Left renal cortex interstitium (tissue), 4 donors: ENCODE measurements at regions not wholly inside any gene's neighbourhood (a gene's known extent, or its start where the extent isn't known, plus 50 kb on each side); places are given as distances from the start of the nearest gene placed in this dataset.

Experiments
- DNase-seq, 4 donors: peaks; one replicate each; pipeline ENCODE4 v3.0.0-alpha.2; 2013; ENCODE audit warnings: low read depth in 4 of 4, low spot score in 2 of 4, missing footprints in 1 of 4

DNA sequence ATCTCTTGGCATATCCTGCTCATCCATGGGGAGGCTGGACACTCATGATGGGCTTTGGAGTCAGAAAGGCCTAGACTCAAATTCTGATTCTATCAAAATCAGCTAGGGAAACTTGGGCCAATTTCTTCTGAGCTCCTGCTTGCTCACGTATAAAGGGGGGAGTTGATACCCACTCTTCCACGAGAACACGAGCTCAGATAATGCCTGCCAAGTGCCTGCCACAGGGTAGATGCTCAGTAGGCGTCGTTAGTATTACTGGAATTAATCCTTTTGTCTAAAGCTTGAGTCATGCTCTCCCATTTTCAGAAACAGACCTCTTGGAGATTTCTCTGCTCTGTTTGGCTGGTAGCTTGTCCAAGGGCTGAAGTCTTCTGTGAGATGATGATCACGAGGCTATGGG lies 238.3 kb upstream of the MVB12B start:
- no peak for DNase-seq

DNA sequence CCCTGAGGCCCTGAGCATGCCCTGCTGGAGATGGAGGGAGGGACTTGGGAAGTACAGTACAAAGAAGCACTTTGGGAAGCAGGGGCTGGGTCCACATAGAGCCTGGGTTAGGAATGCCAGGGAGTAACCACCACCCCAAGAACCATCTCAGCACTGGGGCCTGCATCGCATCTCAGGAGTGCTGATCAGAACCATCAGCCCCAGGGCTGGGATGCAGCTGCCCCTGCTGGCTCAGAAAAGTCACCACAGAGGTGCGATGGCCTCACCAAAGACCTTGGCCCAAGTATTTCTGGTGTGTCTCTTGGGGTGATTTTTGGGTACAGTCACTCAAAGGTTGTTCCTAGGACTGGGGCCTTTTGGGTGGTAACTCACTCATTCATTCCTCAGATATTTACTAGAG lies 236.8 kb upstream of the MVB12B start:
- DNase-seq = no peak

DNA sequence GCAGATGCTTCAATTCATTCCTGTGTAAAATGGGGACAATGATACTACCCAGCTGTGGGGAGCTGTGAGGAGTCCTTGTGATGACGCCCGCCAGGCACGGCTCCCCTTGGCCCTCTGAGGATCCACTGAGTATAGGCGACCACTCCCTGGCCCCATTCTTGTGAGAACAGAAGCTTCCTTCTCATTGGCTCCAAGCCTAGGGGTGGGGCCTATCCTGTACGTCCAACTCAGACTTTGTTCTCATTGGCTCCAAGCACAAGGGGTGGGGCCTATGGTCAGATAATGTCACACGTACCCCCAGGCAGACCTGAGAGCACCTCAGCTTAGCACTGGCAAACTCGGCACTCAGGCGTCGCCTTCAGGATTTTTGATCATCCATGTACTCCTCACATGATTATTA lies 232.9 kb upstream of the MVB12B start:
- DNase-seq = no peak

DNA sequence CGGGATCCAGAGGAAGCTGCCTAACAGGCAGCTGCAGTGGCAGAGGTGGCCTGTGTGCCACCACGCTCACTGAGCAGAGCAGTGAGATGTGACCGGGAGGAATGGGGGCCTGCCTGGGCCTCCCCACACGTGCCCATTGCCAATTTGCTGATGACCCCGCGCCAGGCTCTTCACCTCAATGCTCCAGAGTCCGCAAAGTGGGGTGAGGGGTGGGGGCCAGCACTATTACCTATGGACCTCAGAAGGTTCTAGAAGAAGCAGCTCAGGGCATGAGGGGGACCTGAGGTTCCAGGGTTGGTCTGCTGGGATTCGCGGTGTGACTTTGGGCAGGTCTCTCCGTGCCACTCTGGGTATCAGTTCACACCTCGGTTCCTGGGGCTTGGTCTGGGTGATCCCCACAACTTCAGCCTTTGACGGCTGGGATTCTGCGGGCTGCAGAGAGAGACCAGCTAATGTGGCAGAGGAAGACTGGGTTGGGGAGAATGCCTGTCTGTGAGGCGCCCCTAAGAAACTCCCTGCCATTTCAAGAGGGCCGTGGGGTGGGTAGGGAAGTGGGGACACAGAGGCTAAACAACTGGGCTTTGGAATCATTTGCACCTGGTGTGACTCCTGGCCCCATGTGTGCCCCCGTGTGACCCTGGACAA lies 231.0 kb upstream of the MVB12B start:
- no peak for DNase-seq

DNA sequence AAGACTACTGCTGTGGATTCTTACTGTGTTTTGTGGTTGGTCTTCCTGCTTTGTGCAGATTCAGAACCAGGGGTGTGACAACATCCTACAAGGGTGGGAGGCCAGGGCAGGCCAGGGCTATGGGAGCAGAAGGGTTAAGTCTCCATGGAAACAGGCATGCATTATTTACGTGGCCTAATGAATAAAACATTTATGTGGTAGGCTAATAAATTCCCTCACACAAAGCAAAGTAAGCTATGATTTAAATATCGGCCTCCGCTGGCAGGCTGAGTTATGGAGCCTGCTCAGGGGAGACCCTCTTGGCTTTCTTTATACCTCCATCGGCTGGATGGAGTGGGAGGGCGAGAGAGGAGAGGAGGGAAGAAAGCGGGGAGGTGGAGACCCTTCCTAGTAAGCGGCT lies 230.3 kb upstream of the MVB12B start:
- peak in 1 of 4 donors; percentile 6 for DNase-seq

DNA sequence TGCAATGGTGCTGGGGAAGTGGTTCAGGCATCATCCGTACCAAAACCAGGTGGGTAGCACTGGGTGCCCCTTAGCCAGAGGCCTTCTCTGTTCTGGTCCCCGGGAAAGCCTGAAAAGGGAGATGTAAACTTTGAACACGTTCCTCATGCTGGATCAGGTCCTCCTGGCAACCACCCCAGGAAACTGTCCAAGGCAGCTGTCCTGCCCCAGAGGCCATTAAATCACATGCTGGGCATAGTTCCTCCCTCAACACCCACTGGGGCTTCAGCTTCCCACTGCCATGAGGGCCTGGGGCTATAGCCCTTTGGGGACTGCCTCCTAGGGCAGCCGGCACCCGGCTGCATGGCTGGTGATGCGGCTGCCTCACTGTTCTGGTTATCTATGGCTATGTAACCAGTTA lies 228.9 kb upstream of the MVB12B start:
- DNase-seq = no peak

DNA sequence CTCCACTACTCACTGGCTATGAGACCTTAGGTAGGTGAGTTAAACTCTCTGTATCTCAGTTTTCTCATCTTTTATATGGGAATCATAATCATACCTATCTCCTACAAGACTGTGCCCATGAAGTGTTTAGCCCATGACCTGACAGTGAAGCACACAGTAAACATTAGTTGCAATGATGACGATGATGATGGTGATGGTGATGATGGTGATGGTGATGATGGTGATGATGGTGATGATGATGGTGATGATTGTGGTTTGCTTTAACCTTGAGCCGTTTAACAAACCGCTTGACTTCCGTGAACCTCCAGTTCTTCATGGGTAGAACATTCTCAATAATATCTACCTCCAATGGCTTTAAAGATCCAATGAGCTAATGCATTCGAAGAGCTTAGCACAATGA lies 220.2 kb upstream of the MVB12B start:
- no peak for DNase-seq

DNA sequence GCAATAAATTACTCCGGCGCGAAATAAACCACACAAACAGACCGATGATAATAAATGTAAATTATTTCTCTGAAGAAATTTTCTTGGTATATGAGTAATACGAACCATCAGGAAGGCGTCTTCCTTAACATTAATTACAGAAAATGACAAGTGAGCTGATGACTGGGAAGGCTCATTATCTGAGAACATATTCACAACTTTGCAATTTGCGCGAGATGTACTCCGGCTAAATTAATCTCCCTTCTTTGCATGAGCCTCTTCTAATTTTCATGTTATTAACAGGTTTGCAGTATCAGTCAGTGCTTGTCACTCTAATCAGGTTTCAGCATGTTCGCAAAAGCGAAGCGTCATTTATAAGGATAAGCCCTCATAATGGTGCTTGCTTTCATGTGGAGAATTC lies 218.9 kb upstream of the MVB12B start:
- DNase-seq = no peak

DNA sequence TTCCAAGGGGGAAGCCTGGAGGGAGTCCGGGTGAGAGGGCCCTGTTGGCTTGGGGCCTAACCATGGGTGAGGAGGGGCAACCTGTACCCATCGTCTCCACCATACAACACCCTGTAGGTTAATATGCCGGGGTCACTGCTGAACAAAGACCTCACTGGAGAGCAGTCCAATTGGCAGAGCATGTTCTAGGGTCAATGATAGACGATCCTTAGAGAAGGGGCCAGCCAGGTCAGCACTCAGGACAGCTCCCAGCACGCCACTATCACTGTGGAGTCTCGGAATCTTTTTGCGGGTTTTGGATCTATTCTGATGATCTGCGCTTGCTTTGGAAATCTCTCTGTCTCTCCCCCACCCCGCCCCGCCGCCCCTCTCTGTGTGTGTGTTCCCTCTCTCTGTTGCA lies 218.4 kb upstream of the MVB12B start:
- DNase-seq = peak in 1 of 4 donors; percentile 8

DNA sequence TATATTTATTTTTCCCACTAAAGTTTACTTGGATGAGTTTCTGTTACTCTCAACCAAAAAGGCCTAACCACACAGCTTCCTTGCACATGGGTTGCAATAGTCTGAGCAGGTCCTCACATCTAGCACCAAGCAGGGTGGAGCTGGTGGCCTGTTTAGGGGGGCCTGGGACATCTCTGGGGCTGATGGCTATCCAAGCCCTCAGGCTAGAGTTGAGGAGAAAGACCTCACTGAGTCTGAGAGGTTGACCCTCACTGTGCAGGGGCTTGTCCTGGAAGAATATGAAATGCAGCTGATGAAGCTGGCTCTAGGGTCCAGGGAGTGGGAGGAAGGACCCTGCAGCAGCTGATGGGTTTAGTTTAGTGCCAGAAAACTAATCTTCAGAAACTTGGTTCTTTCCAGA lies 217.1 kb upstream of the MVB12B start:
- no peak for DNase-seq

DNA sequence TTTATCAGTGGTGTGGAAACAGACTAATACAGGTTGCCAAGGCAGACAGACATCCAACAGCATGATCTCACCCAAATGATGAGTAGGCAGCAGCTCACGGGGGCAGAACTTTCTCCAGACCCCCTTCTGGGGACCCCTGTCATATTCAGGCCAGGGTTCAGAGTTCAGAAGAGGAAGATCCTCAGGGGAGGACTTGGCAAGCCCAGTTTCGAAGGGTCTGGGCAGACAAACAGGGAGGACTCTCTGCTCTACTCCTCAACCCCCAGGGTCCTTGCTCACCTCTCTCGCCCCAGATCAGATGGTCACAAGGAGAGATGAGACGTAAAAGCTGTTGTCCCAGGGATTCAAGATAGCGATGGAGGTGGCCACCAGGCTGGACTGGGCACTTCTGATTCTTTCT lies 215.1 kb upstream of the MVB12B start:
- DNase-seq = no peak

DNA sequence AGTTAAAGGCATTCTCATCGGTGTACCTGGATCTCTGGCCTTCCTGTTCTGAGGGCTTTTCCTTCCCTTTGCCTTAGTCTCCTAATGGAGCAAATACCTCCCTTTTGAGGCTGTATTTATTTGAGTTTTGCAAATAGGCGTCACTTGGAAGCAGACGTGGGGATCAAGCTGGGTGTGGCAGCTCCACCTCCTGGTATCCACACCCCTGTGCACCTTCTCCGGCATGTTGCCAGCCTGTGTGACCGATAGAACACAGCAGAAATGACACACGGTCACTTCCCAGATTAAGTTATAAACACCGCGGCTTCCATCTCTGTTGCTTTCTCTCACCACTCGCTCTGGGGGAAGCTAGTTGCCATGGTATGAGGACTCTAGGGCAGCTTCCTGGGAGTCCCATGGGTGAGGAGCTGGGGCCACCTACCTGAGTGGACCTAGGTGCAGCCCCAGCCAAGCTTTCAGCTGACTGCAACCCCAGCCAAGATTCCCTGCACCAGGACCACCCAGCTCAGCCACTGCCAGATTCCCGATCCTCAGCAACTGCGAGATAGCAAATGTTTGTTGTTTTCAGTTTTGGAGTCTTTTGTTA lies 214.4 kb upstream of the MVB12B start:
- DNase-seq = no peak

DNA sequence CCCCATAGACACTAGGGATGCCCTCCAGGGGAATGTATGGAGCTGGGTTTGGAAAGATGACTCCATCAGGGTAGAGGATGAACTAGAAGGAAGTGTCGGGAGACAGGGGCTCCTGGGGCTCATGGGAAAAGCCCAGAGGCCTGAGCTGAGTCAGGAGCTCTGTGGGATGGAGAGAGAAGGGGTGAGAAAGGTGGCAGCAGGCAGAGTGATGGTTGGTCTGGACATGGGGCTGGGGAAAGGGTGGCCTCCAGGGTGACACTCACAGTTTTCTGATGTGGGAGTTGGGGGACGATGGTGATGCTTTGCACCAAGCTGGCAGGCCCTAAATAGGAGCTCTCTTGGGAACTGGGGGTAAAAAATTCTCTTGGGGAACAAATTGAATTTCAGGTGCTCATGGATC lies 213.5 kb upstream of the MVB12B start:
- DNase-seq = no peak

DNA sequence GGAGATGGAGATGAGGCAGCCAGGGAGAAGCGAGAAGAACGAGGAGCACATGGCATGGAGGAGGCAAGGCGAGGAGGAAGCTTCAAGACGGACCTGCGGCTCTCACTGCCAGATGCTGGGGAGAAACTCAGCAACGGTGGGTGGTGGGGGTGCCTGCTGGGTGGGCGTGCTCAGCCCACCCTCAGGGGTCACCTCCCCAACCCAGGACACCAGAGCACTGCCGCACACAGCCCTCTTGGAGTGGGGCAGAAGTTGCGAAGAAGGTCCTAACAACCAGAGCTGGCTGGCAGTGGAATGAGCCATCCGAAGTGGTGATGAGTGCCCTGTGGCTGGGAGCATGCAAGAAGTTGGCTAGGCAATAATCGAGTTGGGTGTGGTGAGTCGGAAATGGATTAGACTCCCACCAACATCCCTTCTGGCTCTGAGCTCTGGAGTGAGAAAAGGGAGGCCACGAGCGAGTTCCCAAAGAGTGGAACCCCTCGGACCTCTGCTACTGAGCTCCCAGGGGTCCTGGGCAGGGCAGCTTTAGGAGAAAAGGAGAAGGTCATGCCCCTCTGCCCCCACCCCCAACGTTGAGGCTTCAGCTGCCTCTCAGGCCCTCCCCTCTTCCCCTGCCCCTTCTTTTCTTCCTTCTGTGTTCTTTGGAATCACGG lies 212.7 kb upstream of the MVB12B start:
- DNase-seq = no peak

DNA sequence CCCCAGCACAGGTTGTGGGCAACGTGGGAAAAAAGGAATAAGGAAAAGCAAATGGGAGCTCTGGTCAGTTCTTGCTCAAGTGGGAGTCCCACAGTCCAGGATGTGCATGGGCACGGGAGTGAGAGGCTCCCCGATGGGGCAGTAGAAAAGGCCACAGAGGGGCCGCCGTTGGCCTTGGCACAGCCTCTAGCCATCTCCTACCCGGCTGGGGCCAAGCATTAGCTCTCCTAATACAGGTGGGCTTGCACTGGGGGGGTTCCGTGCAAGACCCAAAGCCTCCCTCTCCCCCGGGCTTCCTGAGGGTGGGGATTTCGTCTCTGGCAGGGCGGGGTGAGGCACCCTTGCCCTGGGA lies 212.2 kb upstream of the MVB12B start:
- DNase-seq = no peak

DNA sequence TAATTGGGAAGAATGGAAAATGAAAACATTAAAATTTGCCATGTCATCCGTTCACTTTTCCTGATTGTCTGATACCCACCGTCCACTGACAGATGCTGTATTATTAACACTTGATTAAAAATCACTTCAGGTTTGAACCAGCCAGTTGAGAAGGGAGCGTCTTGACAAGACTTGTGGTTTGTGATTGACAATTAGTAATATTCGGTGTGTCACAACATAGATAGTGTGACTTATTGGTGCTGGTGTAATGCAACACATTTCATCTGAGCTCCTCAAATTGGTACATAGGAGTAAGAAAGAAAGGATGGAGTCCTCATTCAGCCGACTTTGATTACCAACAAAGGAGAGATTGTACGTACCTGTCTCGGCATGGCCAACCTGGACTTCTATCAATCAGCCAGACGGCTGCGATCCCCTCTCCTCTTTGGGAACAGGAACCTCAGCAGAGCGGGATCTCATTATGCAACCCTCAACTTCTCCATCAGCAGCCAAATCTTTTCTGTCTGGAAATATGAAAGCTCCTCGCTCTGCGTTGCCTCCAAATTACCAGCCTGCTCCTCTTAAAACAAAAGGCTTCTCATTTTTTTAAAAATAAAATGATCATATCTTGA lies 211.7 kb upstream of the MVB12B start:
- no peak for DNase-seq

DNA sequence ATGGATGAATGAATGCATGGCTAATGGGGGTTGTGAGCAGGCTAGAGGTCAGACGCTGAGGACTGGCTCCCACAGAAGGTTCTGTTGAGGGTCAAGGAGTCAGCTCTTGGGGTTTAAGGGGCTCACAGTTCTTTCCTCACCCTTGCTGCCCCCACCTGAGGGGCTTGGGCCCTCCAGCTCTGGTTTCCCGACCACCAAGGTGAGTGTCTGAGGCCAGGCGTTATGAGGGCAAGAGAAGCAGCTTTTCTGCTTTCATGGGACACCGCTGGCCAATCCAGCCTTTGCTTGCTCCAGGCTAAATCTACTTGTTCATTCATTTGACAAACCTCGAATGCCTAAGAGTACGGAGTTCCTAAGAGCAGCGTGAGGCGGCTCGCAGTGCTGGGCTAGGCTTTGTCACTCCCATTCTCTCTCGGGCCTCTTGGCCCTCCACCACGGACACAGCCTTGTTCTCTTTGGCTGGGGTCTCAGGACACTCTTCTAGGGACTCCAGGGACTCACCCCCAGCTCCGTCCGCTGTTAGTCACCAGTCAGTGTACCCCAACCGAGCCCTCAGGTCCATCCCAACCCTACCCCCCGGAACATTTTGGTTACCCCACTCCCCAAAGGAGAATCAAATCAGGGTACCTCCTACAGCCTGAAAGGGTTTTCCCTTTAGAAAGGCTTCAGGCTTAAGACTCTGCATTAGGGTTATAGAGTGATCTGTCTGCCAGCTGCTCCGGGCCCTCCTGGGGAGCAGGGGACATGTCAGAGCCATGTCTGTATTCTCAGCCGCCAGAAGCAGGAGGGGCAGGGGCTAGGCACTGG lies 210.1 kb upstream of the MVB12B start:
- no peak for DNase-seq

DNA sequence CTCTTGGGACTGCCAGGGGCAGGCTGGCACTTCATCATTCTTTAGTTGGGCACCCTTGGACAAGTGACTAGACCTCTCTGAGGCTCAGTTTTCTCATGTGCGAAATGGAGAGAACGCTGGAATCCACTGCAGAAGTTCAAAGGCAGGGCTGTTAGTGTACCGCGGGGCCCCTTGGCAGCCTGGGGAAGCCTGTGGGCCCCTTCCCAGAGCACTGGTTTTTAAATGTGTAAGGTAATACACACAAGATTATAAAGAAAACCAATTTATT lies 209.5 kb upstream of the MVB12B start:
- DNase-seq = no peak

DNA sequence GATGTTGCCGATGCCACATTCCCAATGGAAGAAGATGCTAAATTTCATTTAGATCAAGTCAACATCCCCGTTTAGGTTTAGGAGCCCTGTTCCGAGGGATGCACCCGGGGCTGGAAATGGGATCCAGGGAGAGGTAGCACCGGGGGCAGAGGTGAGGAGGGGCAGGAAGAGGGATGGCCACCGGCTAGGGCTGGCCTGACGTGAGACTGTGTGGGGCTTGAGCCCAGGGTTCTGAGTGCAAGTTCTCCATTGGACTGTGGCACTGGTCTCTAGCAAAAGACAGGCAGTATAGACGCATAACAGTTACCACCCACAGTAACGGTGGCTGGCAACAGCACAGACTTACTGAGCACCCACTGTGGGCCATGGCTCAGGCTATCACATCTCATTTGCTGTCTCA lies 209.0 kb upstream of the MVB12B start:
- DNase-seq = no peak

DNA sequence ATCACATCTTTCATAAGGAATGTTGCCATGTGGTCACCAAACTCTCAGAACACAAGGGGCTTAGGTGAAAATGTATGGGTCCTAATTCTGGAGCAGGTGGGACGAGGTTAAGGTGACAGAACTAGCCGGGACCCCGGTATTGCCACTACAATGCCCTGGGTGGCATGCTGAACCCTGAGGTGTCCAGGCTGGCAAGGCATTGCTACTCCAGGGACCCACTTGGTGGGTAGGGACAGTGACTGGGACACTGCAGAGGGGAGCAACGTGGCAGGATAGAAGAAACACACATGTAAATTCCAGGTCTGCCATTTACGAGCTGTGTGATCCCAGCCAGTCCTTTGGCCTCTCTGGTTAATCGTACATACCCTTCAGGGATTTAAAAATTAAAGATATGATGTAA lies 206.9 kb upstream of the MVB12B start:
- DNase-seq = no peak

DNA sequence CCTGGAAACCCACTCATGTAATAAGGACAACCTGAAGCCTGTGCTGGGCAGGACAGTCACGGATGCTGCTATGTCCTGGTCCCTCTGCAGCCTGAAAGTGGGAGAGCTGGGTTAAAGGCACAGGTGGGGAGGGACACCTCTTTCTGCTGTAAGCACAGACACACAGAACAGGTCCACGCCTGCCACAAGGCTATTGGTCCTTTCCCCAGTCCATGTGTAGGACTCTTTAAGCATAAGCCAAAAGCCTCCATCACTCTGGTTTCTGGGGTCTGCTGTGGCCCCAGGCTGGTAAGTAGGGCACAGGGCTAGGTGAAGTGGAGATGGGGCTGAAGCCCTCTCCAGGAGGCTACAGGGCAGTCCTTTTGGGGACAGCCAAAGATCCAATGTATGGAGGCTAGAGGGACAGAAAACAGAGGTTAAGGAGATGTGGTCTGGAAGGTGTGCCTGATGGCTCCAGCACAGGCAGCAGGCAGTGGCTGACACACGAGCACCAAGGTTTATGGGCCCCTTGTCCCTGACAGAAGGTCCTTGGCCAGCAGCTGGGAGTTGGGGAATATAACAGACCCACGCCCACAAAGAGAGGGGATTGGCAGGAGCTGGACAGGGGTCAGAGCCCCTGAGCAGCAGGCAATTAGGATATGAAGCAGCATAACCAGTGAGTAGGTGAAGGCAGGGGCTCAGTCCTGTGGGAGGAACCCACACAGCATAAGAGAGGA lies 203.6 kb upstream of the MVB12B start:
- DNase-seq = no peak
